PC-3 (cell line): ENCODE measurements at regions not wholly inside any gene's neighbourhood (a gene's known extent, or its start where the extent isn't known, plus 50 kb on each side); places are given as distances from the start of the nearest gene placed in this dataset.

ENCODE experiments used
- ATAC-seq: fragments of 200-7000 bp; cut with Tn5 transposase; 2 replicates; pipeline ENCODE4 v1.9.1; 2020; ENCODE audit warnings: mild to moderate bottlenecking, moderate library complexity
- BruUV-seq: library from RNA; stranded (reverse); fragments of 400-500 nt; replicated peaks from 2 replicates; lab custom pipeline; 2021; lab: Mats Ljungman, UMichigan
- CTCF ChIA-PET: fragments of 300-600 bp; sonication (Branson Sonifier 250); formaldehyde crosslinking; loops from one replicate; lab custom pipeline; 2022; ENCODE audit warnings: antibody characterized with exemption; lab: Charles Lee
- POLR2A ChIA-PET: fragments of 300-600 bp; sonication (Branson Sonifier 250); formaldehyde crosslinking; loops from one replicate; lab custom pipeline; 2022; ENCODE audit warnings: antibody characterized with exemption; ENCODE audit not compliant: unreplicated experiment; lab: Charles Lee
- DNase-seq: peaks from one replicate; pipeline ENCODE4 v3.0.0-alpha.2; 2015
- H2AFZ ChIP-seq: fragments of 300-600 bp; sonication (generic); 2 replicates; pipeline ENCODE4 v1.6.0; 2016; ENCODE audit warnings: antibody characterized with exemption, low read length
- H3F3A ChIP-seq: fragments of 300-600 bp; sonication (generic); one replicate; pipeline ENCODE4 v1.6.0; 2017; ENCODE audit warnings: antibody characterized with exemption, low read length, control low read depth, mild to moderate bottlenecking; ENCODE audit not compliant: unreplicated experiment
- H3K27ac ChIP-seq: fragments of 300-600 bp; sonication (generic); 2 replicates; pipeline ENCODE4 v1.5.1; 2016; ENCODE audit warnings: mild to moderate bottlenecking, low read length
- H3K27me3 ChIP-seq: fragments of 300-600 bp; sonication (generic); 2 replicates; pipeline ENCODE4 v1.6.1; 2016; ENCODE audit warnings: low read length, mixed read lengths
- H3K36me3 ChIP-seq: fragments of 300-600 bp; sonication (generic); 2 replicates; pipeline ENCODE4 v1.6.1; 2016; ENCODE audit warnings: low read depth, mixed run types, low read length, mixed read lengths
- H3K4me1 ChIP-seq: fragments of 300-600 bp; sonication (generic); 2 replicates; pipeline ENCODE4 v1.5.1; 2016; ENCODE audit warnings: low read length; ENCODE audit not compliant: insufficient read depth
- H3K4me2 ChIP-seq: fragments of 300-600 bp; sonication (generic); 2 replicates; pipeline ENCODE4 v1.6.0; 2016; ENCODE audit warnings: low read length
- H3K4me3 ChIP-seq: fragments of 300-600 bp; sonication (generic); 2 replicates; pipeline ENCODE4 v1.5.1; 2016; ENCODE audit warnings: mild to moderate bottlenecking, low read length, mixed read lengths
- H3K79me2 ChIP-seq: fragments of 300-600 bp; sonication (generic); 2 replicates; pipeline ENCODE4 v1.6.1; 2017; ENCODE audit warnings: low read length, mixed read lengths
- H3K9ac ChIP-seq: fragments of 300-600 bp; sonication (generic); 2 replicates; pipeline ENCODE4 v1.6.0; 2016; ENCODE audit warnings: mild to moderate bottlenecking, low read length
- H3K9me2 ChIP-seq: fragments of 300-600 bp; sonication (generic); replicated peaks from 2 replicates; pipeline ENCODE4 v1.6.1; 2016; ENCODE audit warnings: mixed run types, low read length, mixed read lengths
- H3K9me3 ChIP-seq: fragments of 300-600 bp; sonication (generic); 2 replicates; pipeline ENCODE4 v1.6.1; 2016; ENCODE audit warnings: low read length, mixed read lengths
- H4K20me1 ChIP-seq: fragments of 300-600 bp; sonication (generic); 2 replicates; pipeline ENCODE4 v1.6.1; 2016; ENCODE audit warnings: low read length, mixed read lengths
- EZH2 ChIP-seq: fragments of 300-600 bp; sonication (generic); IDR thresholded peaks from one replicate; pipeline ENCODE4 v1.6.1; 2017; ENCODE audit warnings: antibody characterized with exemption, mild to moderate bottlenecking, low read length; ENCODE audit not compliant: unreplicated experiment
- EZH2phosphoT487 ChIP-seq: fragments of 300-600 bp; sonication (generic); IDR thresholded peaks from 2 replicates; pipeline ENCODE4 v1.6.1; 2018; ENCODE audit warnings: mild to moderate bottlenecking, antibody characterized with exemption, low read length, borderline replicate concordance
- intact Hi-C: fragments of 100-400 bp; cut with micrococcal nuclease; formaldehyde crosslinking; loops from 2 replicates; pipeline ENCODE4 v1.9.0; 2023
- TF ChIP-seq, protein P1 (sequence below): fragments of 300-600 bp; sonication (generic); conservative IDR thresholded peaks from 2 replicates; pipeline ENCODE4 v1.5.1; 2017; ENCODE audit warnings: antibody characterized with exemption, low read depth, mild to moderate bottlenecking, low read length

DNA sequence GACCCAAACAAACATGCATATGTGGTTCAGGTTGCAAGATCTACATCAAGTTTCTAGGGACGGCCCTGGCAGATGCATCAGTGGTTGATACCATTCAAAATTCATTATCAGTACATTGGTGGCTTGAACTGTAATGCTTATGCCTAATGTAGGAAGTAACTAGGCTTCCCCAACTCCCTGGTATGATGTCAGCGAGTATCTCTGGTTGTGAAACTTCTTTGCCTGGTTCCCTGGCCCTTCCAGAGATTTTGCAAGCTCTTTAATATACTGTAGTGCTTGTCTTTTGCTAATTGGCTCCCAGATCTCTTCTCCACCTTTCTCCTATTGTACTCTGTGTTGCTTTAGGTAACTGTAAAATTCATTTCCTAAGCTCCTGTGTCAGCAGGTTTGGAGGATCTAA lies 114.8 kb upstream of the RARB start:
- Histone ChIP-seq H3F3A (no peaks in the 10 kb centered on the region), H3K4me3 (no peak overlapping the region), H4K20me1 (no peaks in the 10 kb centered on the region), H3K4me1 (no peaks in the 10 kb centered on the region), H3K9me2 (no peaks in the 10 kb centered on the region), H3K27ac (no peak overlapping the region), H3K27me3 (peaks cover 12% of the 10 kb centered on the region; the same call in 1 of the 2 replicates), H3K36me3 (no peaks in the 10 kb centered on the region), H2AFZ (no peak overlapping the region), H3K4me2 (no peak overlapping the region), H3K79me2 (no peaks in the 10 kb centered on the region), H3K9me3 (no peaks in the 10 kb centered on the region), H3K9ac (no peak overlapping the region)
- no peak for ATAC-seq
- CTCF ChIA-PET: no interaction called here
- TF ChIP-seq EZH2phosphoT487: no peak
- no peak for TF ChIP-seq EZH2
- TF ChIP-seq, protein P1, sequence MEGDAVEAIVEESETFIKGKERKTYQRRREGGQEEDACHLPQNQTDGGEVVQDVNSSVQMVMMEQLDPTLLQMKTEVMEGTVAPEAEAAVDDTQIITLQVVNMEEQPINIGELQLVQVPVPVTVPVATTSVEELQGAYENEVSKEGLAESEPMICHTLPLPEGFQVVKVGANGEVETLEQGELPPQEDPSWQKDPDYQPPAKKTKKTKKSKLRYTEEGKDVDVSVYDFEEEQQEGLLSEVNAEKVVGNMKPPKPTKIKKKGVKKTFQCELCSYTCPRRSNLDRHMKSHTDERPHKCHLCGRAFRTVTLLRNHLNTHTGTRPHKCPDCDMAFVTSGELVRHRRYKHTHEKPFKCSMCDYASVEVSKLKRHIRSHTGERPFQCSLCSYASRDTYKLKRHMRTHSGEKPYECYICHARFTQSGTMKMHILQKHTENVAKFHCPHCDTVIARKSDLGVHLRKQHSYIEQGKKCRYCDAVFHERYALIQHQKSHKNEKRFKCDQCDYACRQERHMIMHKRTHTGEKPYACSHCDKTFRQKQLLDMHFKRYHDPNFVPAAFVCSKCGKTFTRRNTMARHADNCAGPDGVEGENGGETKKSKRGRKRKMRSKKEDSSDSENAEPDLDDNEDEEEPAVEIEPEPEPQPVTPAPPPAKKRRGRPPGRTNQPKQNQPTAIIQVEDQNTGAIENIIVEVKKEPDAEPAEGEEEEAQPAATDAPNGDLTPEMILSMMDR: no peak
- intact Hi-C loops: no loop called here
- no peak for DNase-seq
- BruUV-seq: no TSS peak
- POLR2A ChIA-PET: no interaction called here

DNA sequence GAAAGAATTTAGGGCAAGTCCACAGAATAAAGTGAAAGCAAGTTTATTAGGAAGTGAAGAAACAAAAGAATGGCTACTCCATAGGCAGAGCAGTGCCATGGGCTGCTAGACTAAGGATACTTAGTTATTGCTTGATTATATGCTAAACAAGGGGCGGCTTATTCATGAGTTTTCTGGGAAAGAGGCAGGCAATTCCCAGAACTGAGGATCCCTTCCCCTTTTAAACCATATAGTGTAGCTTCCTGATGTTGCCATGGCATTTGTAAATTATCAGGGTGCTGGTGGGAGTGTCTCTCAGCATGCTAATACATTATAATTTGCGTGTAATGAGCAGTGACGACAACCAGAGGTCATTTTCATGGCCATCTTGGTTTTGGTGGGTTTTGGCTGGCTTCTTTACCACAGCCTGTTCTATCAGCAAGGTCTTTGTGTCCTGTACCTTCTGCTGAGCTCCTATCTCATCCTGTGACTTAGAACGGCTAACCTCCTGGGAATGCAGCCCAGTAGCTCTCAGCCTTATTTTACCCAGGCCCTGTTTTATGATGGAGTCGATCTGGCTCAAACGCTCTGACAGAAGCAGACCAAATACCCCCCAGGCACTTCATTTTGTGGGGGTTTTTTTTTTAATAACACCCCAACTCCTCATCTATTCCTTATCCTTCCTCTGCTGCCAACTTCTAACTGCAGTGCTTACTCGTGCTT lies 103.0 kb upstream of the RARB start:
- Histone ChIP-seq H3K36me3 (no peaks in the 10 kb centered on the region), H3K9me3 (no peaks in the 10 kb centered on the region), H3K9ac (no peak overlapping the region), H3K4me2 (no peak overlapping the region), H3K79me2 (no peaks in the 10 kb centered on the region), H3F3A (no peaks in the 10 kb centered on the region), H4K20me1 (no peaks in the 10 kb centered on the region), H3K27me3 (no peaks in the 10 kb centered on the region), H2AFZ (no peak overlapping the region), H3K4me3 (no peak overlapping the region), H3K9me2 (no peaks in the 10 kb centered on the region), H3K4me1 (no peaks in the 10 kb centered on the region), H3K27ac (no peak overlapping the region)
- DNase-seq (no peak), ATAC-seq (no peak)
- ChIA-PET CTCF (no interaction called here), POLR2A (no interaction called here)
- no TSS peak for BruUV-seq
- TF ChIP-seq, protein P1: no peak
- TF ChIP-seq EZH2 (no peak), EZH2phosphoT487 (no peak)
- intact Hi-C loops: no loop called here

DNA sequence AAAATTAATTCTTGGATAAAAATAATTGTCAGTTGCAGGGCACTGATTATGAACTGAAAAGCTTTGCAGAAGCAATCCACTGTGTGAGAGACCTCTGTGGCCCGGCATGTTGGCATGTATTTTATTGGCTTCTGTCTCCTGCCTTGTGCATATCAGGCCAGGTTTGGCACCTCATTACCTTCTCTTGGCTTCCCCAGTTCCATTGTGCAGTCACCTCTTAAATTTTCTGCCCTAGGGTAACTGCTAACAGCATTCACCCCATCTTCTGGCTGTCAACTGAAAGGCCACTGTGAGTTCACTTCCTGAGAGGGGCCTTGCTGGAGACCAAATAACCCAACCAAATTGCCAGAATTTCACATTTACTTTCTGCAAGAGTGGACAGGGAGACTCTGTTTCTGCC lies 92.7 kb upstream of the RARB start:
- ChIA-PET POLR2A (no interaction called here), CTCF (no interaction called here)
- BruUV-seq: no TSS peak
- no peak overlapping the region for H3K4me3 ChIP-seq
- no peaks in the 10 kb centered on the region for H3F3A ChIP-seq
- no peaks in the 10 kb centered on the region for H3K27me3 ChIP-seq
- DNase-seq (no peak), ATAC-seq (no peak)
- no peaks in the 10 kb centered on the region for H3K79me2 ChIP-seq
- H3K27ac ChIP-seq: no peak overlapping the region
- H3K9me2 ChIP-seq: no peaks in the 10 kb centered on the region
- H3K4me2 ChIP-seq: no peak overlapping the region
- no peak overlapping the region for H3K9ac ChIP-seq
- intact Hi-C loops: no loop called here
- TF ChIP-seq, protein P1: no peak
- no peak for TF ChIP-seq EZH2
- no peak for TF ChIP-seq EZH2phosphoT487
- H3K36me3 ChIP-seq: no peaks in the 10 kb centered on the region
- no peaks in the 10 kb centered on the region for H3K4me1 ChIP-seq
- no peaks in the 10 kb centered on the region for H3K9me3 ChIP-seq
- no peak overlapping the region for H2AFZ ChIP-seq
- H4K20me1 ChIP-seq: no peaks in the 10 kb centered on the region
